HepG2 (cell line): ENCODE measurements at regions not wholly inside any gene's neighbourhood (a gene's known extent, or its start where the extent isn't known, plus 50 kb on each side); places are given as distances from the start of the nearest gene placed in this dataset.

Experiments used
- BATF2 ChIP-seq: sonication (generic); formaldehyde crosslinking; IDR thresholded peaks from 2 replicates; pipeline ENCODE4 v1.8.0; 2022; ENCODE audit warnings: mild to moderate bottlenecking, missing genetic modification reagents, moderate library complexity
- MXD4 ChIP-seq: IDR thresholded peaks from 2 replicates; pipeline ENCODE4 v1.6.1; 2016; ENCODE audit warnings: mild to moderate bottlenecking, missing biosample characterization, missing genetic modification reagents
- NONO ChIP-seq, 2 experiments: fragments of 450-650 bp in 1 of 2; sonication (generic) in 1 of 2; formaldehyde crosslinking in 1 of 2; IDR thresholded peaks in 1 of 2; conservative IDR thresholded peaks in 1 of 2; 2 replicates each; pipeline versions ENCODE4 v1.6.1 to v1.8.0; 2017 to 2022; ENCODE audit warnings: mild to moderate bottlenecking in 1 of 2, missing genetic modification reagents in 1 of 2, moderate library complexity in 1 of 2
- SKIL ChIP-seq: sonication (generic); formaldehyde crosslinking; IDR thresholded peaks from 2 replicates; pipeline ENCODE4 v1.8.0; 2022; ENCODE audit warnings: missing genetic modification reagents, mild to moderate bottlenecking, moderate library complexity, borderline replicate concordance
- SP2 ChIP-seq: sonication (generic); formaldehyde crosslinking; IDR thresholded peaks from 2 replicates; pipeline ENCODE4 v1.5.1; 2020; ENCODE audit warnings: mild to moderate bottlenecking, missing genetic modification reagents
- TF ChIP-seq, protein P1 (sequence below): sonication (generic); formaldehyde crosslinking; IDR thresholded peaks from 2 replicates; pipeline ENCODE4 v1.5.0; 2020; ENCODE audit warnings: missing genetic modification reagents, mild to moderate bottlenecking, borderline replicate concordance

- TF ChIP-seq SKIL (CRISPR knock-in tag) = no peak
- no peak for TF ChIP-seq SP2 (CRISPR knock-in tag)
- TF ChIP-seq NONO (IDR thresholded peaks at IDR 0.05) = no peak
- TF ChIP-seq NONO (CRISPR knock-in tag; conservative IDR thresholded peaks at IDR 0.05) = no peak
- no peak for TF ChIP-seq BATF2 (CRISPR knock-in tag)
- TF ChIP-seq MXD4 (CRISPR knock-in tag) = no peak
- TF ChIP-seq, protein P1, sequence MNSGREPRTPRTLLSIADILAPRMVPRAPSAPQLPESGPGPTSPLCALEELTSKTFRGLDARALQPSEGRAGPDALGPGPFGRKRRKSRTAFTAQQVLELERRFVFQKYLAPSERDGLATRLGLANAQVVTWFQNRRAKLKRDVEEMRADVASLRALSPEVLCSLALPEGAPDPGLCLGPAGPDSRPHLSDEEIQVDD = no peak
These were observed 68.2 kb upstream of the SHISAL1 start (continued) for GRCh38 chr22:44380756-44381486.
